Spleen (tissue), 11 donors: ENCODE measurements at regions not wholly inside any gene's neighbourhood (a gene's known extent, or its start where the extent isn't known, plus 50 kb on each side); places are given as distances from the start of the nearest gene placed in this dataset.

Source experiments
- DNase-seq: peaks from one replicate; pipeline ENCODE4 v3.0.0-alpha.2; 2020
- H3K27ac ChIP-seq, 8 donors: fragments of 200-600 bp; sonication (generic) in 7 of 8; 1 replicate in 4 of 8; 2 replicates in 4 of 8; pipeline versions ENCODE4 v1.5.0 to v1.8.0; 2016 to 2021; ENCODE audit warnings: inconsistent platforms in 4 of 8, mild to moderate bottlenecking in 4 of 8, moderate library complexity in 1 of 8
- H3K27me3 ChIP-seq, 7 donors: fragments of 200-600 bp; sonication (generic) in 6 of 7; replicated peaks in 1 of 7; 1 replicate in 4 of 7; 2 replicates in 3 of 7; pipeline versions ENCODE4 v1.5.0 to v1.8.0; 2016 to 2021; ENCODE audit warnings: inconsistent platforms in 3 of 7, mild to moderate bottlenecking in 1 of 7
- H3K36me3 ChIP-seq, 6 donors: fragments of 200-600 bp; sonication (generic) in 5 of 6; 1 replicate in 4 of 6; 2 replicates in 2 of 6; pipeline versions ENCODE4 v1.5.0 to v1.8.0; 2016 to 2021; ENCODE audit warnings: inconsistent platforms in 2 of 6
- H3K4me1 ChIP-seq, 6 donors: fragments of 200-600 bp; sonication (generic) in 5 of 6; 1 replicate in 3 of 6; 2 replicates in 3 of 6; pipeline versions ENCODE4 v1.5.0 to v1.8.0; 2016 to 2021; ENCODE audit warnings: inconsistent platforms in 3 of 6
- H3K4me3 ChIP-seq, 8 donors: fragments of 200-600 bp; sonication (generic) in 7 of 8; 1 replicate in 4 of 8; 2 replicates in 4 of 8; pipeline versions ENCODE4 v1.5.0 to v1.8.0; 2016 to 2021; ENCODE audit warnings: inconsistent platforms in 4 of 8, mild to moderate bottlenecking in 4 of 8, moderate library complexity in 2 of 8
- H3K9me3 ChIP-seq, 8 donors: fragments of 200-600 bp; sonication (generic) in 7 of 8; 1 replicate in 4 of 8; 2 replicates in 4 of 8; pipeline versions ENCODE4 v1.5.0 to v1.8.0; 2016 to 2021; ENCODE audit warnings: inconsistent platforms in 4 of 8
- POLR2A ChIP-seq, 3 donors: fragments of 450-650 bp; IDR thresholded peaks; one replicate each; pipeline ENCODE4 v1.5.1; 2017; ENCODE audit warnings: antibody characterized with exemption in 3 of 3, mild to moderate bottlenecking in 1 of 3
- POLR2AphosphoS5 ChIP-seq, 3 donors: sonication (generic); formaldehyde crosslinking; IDR thresholded peaks; one replicate each; pipeline ENCODE4 v1.5.1; 2017; ENCODE audit warnings: antibody characterized with exemption in 3 of 3
- WGBS, 5 donors: extraction: QIAGEN DNeasy Blood & Tissue Kit in 3 of 5; methylation state at CpG; one replicate each; pipeline versions ENCODE4 v1.1.5 to v1.1.7; 2013 to 2018; 5-methylcytosine and 5-hydroxymethylcytosine counted together
- intact Hi-C: fragments of 100-400 bp; cut with DNase I; formaldehyde crosslinking; loops from one replicate; pipeline ENCODE4 v1.15.0; 2023; ENCODE audit warnings: low total_unique reads
- TF ChIP-seq, protein P1 (sequence below), 11 experiments: fragments of 200-600 bp in 7 of 11; fragments of 450-650 bp in 4 of 11; sonication (generic) in 4 of 11; IDR thresholded peaks in 8 of 11; conservative IDR thresholded peaks in 3 of 11; 1 replicate in 7 of 11; 2 replicates in 4 of 11; pipeline versions ENCODE4 v1.4.0 to v1.8.0; 2016 to 2021; ENCODE audit warnings: antibody characterized with exemption in 11 of 11, inconsistent platforms in 4 of 11, mild to moderate bottlenecking in 1 of 11
- donor health status: healthy with polysubstance abuse.
- donor health status: DM: no; HTN: no; CAD: no; lungs with moderate emphysema.
- donor health status: DM: no; HTN: no; CAD: no.
- donor health status: Bipolar disorder and iron deficiency.
- donor health status: healthy.
- donor health status: DM: no; HTN: no; CAD: no.
- donor health status: DM: yes; HTN: yes; CAD: no.

GRCh38 chr14:30482276-30482675 is 76.7 kb upstream of the G2E3 start:
- H3K27ac ChIP-seq, result no peak overlapping the region
- 72 to 86% (median 77%) methylated on average over 1 of the region's 1 CpG for WGBS, 5 donors
- no peaks in the 10 kb centered on the region for H3K36me3 ChIP-seq
- H3K9me3 ChIP-seq, result no peaks in the 10 kb centered on the region
- TF ChIP-seq, protein P1, sequence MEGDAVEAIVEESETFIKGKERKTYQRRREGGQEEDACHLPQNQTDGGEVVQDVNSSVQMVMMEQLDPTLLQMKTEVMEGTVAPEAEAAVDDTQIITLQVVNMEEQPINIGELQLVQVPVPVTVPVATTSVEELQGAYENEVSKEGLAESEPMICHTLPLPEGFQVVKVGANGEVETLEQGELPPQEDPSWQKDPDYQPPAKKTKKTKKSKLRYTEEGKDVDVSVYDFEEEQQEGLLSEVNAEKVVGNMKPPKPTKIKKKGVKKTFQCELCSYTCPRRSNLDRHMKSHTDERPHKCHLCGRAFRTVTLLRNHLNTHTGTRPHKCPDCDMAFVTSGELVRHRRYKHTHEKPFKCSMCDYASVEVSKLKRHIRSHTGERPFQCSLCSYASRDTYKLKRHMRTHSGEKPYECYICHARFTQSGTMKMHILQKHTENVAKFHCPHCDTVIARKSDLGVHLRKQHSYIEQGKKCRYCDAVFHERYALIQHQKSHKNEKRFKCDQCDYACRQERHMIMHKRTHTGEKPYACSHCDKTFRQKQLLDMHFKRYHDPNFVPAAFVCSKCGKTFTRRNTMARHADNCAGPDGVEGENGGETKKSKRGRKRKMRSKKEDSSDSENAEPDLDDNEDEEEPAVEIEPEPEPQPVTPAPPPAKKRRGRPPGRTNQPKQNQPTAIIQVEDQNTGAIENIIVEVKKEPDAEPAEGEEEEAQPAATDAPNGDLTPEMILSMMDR (IDR thresholded peaks at IDR 0.05 in 8 of 11, conservative IDR thresholded peaks at IDR 0.05 in 3 of 11), result no peak
- TF ChIP-seq POLR2A (IDR thresholded peaks at IDR 0.05) (no peak), POLR2AphosphoS5 (IDR thresholded peaks at IDR 0.05) (no peak)
- intact Hi-C loops, result no loop called here
- no peak overlapping the region for H3K4me3 ChIP-seq
- no peaks in the 10 kb centered on the region for H3K4me1 ChIP-seq
- DNase-seq, result no peak
- H3K27me3 ChIP-seq, result no peaks in the 10 kb centered on the region

GRCh38 chr14:30484201-30484600 is 74.8 kb upstream of the G2E3 start:
- intact Hi-C loops, result no loop called here
- no peak for DNase-seq
- Histone ChIP-seq H3K9me3 (peaks cover 0 to 8% (median 4%) of the 10 kb centered on the region in 8 donors), H3K4me3 (no peak overlapping the region), H3K4me1 (no peaks in the 10 kb centered on the region), H3K27me3 (no peaks in the 10 kb centered on the region), H3K27ac (no peak overlapping the region), H3K36me3 (no peaks in the 10 kb centered on the region)
- WGBS, 5 donors, result 76 to 88% (median 84%) methylated on average over 3 of the region's 3 CpGs
- TF ChIP-seq, protein P1 (IDR thresholded peaks at IDR 0.05 in 8 of 11, conservative IDR thresholded peaks at IDR 0.05 in 3 of 11), result no peak
- TF ChIP-seq POLR2AphosphoS5 (IDR thresholded peaks at IDR 0.05), result no peak
- TF ChIP-seq POLR2A (IDR thresholded peaks at IDR 0.05), result no peak

DNA sequence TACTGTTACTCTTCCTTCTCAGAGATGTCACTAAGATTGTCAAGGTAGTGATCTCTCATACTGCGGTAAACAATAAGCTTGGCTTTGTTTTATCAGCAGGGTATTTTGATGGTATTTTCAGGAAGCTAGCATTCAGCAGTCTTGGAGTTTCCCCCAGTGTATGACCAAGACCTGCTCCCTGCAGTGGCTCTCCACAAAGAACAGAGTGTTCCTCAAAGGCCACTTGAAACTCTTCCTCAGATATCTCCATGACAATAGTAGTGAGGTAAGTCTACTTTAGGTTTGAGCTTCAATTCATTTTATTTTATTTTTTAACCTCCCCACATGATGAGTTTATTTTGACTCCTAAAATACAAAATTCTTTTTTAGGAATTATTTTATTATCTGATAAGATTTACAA is 74.0 kb upstream of the G2E3 start:
- H3K4me3 ChIP-seq, result no peak overlapping the region
- no peaks in the 10 kb centered on the region for H3K4me1 ChIP-seq
- intact Hi-C loops, result no loop called here
- H3K36me3 ChIP-seq, result no peaks in the 10 kb centered on the region
- peaks cover 0 to 8% (median 4%) of the 10 kb centered on the region in 8 donors for H3K9me3 ChIP-seq
- H3K27me3 ChIP-seq, result no peaks in the 10 kb centered on the region
- WGBS, 5 donors, result 74 to 88% (median 81%) methylated on average over 1 of the region's 1 CpG
- H3K27ac ChIP-seq, result no peak overlapping the region
- no peak for DNase-seq
- TF ChIP-seq, protein P1 (IDR thresholded peaks at IDR 0.05 in 8 of 11, conservative IDR thresholded peaks at IDR 0.05 in 3 of 11), result no peak
- TF ChIP-seq POLR2A (IDR thresholded peaks at IDR 0.05), result no peak
- TF ChIP-seq POLR2AphosphoS5 (IDR thresholded peaks at IDR 0.05), result no peak

- no peaks in the 10 kb centered on the region for H3K36me3 ChIP-seq
- TF ChIP-seq POLR2A (IDR thresholded peaks at IDR 0.05) (no peak), POLR2AphosphoS5 (IDR thresholded peaks at IDR 0.05) (no peak)
- TF ChIP-seq, protein P1 (IDR thresholded peaks at IDR 0.05 in 8 of 11, conservative IDR thresholded peaks at IDR 0.05 in 3 of 11), result no peak
- no peaks in the 10 kb centered on the region for H3K4me1 ChIP-seq
- no peak overlapping the region for H3K27ac ChIP-seq
- intact Hi-C loops, result no loop called here
- no peak overlapping the region for H3K4me3 ChIP-seq
- no peaks in the 10 kb centered on the region for H3K27me3 ChIP-seq
- 67 to 81% (median 70%) methylated on average over 1 of the region's 1 CpG for WGBS, 5 donors
- no peaks in the 10 kb centered on the region for H3K9me3 ChIP-seq
- no peak for DNase-seq
Observed at GRCh38 chr14:30496852-30497251, 62.1 kb upstream of the G2E3 start.
